ENCODE measurements at regions not wholly inside any gene's neighbourhood (a gene's known extent, or its start where the extent isn't known, plus 50 kb on each side); places are given as distances from the start of the nearest gene placed in this dataset.

GRCh38 chr15:26160343-26160742 is 297.2 kb upstream of the ATP10A start:
- TF ChIP-seq ZNF837 (tag by site-specific recombination; IDR thresholded peaks at IDR 0.05), result no peak
- TF ChIP-seq, protein P1, sequence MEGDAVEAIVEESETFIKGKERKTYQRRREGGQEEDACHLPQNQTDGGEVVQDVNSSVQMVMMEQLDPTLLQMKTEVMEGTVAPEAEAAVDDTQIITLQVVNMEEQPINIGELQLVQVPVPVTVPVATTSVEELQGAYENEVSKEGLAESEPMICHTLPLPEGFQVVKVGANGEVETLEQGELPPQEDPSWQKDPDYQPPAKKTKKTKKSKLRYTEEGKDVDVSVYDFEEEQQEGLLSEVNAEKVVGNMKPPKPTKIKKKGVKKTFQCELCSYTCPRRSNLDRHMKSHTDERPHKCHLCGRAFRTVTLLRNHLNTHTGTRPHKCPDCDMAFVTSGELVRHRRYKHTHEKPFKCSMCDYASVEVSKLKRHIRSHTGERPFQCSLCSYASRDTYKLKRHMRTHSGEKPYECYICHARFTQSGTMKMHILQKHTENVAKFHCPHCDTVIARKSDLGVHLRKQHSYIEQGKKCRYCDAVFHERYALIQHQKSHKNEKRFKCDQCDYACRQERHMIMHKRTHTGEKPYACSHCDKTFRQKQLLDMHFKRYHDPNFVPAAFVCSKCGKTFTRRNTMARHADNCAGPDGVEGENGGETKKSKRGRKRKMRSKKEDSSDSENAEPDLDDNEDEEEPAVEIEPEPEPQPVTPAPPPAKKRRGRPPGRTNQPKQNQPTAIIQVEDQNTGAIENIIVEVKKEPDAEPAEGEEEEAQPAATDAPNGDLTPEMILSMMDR (tag by site-specific recombination; IDR thresholded peaks at IDR 0.05), result no peak
- no peak for TF ChIP-seq ZNF280D (tag by site-specific recombination; IDR thresholded peaks at IDR 0.05)
- no peak for TF ChIP-seq ZBTB8A (tag by site-specific recombination; IDR thresholded peaks at IDR 0.05)
- no peak for TF ChIP-seq ZSCAN5A (tag by site-specific recombination; IDR thresholded peaks at IDR 0.05)

Data from HEK293 (cell line).